ENCODE measurements at regions not wholly inside any gene's neighbourhood (a gene's known extent, or its start where the extent isn't known, plus 50 kb on each side); places are given as distances from the start of the nearest gene placed in this dataset.
"Not testable (repeated sequence)": the region's sequence is repeated elsewhere in the genome, so short reads cannot be mapped to it uniquely, and the experiment has no call there.

- no peak for DNase-seq (ENCODE audit: low read depth in 3 of 3)
Observed at GRCh38 chr15:95600884-95601283, 729.6 kb upstream of the NR2F2 start.

DNA sequence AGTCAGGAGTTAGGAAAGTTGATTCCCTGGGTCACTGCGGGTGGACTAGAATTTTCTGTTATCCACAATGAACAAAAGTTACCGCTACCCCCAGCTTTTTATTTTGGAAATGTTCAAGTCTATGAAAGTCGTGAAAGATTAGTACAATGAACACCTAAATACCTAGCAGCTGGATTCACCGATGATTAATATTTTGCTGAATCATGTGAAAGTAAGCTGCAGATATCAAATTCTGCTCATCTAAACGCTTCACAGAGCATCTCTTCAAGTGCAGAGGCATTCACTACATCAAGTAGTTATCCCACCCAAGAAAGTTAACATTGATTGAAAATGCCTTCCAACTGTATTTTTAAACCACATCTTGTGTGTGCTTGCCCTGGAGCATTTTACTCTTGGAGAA lies 729.0 kb upstream of the NR2F2 start:
- no peak for DNase-seq (ENCODE audit: low read depth in 3 of 3)

DNA sequence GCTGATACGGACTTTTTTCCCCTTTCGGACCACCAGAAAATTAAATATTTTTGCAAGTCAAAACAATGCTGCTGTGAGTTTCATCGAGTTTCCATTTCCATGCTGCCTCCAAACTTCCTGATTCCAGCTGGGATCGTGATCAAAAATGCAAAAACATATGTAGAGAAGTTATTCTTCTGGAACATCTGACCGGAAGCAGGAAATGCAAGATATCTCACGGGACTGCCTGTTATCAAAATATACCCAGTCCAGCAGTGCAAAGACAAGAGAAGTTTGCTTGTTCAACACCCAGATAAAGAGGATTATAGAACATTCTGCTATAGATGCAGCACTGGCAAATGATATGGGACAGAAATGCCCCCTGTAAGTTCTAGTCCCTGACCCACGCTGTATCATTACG lies 726.7 kb upstream of the NR2F2 start:
- DNase-seq (ENCODE audit: low read depth in 3 of 3), result no peak

DNA sequence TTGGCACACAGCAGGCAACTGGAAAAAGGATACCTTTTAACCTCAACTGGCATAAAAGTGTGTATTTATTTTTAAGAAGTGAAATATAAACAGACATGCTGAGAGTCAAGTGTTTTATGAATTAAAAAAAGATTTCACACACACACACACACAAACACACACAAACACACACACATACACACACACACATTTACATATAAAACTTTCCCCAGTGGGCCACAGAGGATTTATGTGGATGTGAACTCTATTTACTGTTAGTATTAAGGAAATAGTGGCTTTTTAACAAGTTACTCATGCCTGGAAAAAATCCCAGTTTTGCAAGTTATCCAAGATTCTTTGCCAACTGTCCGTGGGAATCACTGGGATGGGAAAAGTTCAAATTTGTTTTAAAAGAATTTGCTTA lies 725.9 kb upstream of the NR2F2 start:
- DNase-seq (ENCODE audit: low read depth in 3 of 3), result no peak

GRCh38 chr15:95605098-95605497 lies 725.4 kb upstream of the NR2F2 start:
- DNase-seq (ENCODE audit: low read depth in 3 of 3), result no peak

DNA sequence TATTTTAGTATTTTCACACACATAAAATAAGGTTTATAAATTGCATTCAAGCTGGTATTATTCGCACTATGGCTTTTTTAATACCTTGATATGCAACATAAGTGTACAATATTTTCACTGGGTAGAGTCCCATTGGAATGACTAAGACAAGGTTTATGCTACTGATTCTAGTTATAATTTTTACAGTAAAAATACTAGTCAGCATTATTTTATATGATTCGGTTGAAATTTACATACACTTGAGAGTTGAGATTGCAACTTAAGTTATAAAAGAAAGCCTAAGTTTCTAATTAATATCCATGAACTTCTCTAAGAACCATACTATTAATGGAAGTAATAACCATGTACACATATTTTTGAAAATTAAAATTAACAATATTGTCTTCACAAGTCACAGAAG lies 723.9 kb upstream of the NR2F2 start:
- no peak for DNase-seq (ENCODE audit: low read depth in 3 of 3)

DNA sequence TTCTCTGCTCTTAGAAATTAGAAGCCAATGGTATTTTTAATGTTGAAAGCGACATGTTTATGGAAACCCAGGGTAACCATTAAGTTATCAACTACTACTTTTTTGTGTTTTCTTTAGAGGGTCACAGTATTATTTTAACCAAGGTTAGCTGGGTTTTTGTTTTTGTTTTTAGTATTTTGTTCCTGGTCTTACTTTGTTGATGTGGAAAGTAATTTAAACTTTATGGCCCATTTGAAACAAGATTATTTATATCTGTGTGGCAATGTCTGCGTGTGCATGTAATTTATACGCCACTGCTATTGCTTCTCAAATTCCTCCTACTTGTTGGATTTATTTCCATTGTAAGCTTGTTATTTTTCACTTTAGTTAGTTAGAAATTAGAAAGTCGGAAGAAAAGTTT lies 722.1 kb upstream of the NR2F2 start:
- no peak for DNase-seq (ENCODE audit: low read depth in 3 of 3)

GRCh38 chr15:95609096-95609495 lies 721.4 kb upstream of the NR2F2 start:
- DNase-seq (ENCODE audit: low read depth in 3 of 3), result no peak

DNA sequence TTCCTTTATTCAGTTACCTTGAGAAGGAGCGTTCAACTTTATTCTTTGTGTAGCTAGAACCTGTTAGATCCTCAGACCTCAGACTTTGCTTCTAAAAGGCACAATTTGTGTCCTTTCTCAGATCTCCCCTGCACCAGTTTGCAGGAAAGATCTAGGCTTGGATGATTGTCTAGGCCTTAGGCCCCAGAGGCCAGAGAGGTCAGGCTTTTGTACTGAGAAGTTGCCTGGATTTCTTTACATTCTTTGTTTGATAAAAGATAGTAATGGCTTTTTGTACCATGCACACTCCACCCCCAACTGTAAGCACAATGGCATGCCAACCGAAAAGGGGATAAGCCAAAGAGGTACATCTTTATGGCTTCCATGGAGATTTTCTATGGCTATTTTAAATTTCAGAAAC lies 719.6 kb upstream of the NR2F2 start:
- DNase-seq (ENCODE audit: low read depth in 3 of 3), result no peak

GRCh38 chr15:95615436-95615835 lies 715.1 kb upstream of the NR2F2 start:
- DNase-seq (ENCODE audit: low read depth in 3 of 3), result no peak

DNA sequence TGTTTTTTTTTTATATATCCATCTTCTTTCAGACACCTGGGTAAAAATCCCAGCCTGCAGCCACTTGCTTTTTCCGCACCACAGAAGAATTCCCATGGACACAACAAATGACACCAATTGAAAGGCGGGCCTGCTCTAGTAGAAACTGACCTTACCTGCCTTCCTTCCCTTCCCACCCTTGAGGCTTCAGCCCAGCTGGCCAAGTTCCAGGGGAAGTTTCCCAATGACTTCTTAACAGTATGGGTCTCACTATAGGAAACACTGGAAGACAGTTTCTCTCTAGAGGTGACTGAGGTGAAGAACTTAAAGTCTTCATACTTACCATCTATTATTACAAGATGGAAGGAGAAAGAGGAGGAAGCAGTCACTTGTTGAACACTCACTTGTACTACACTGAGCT lies 714.2 kb upstream of the NR2F2 start:
- no peak for DNase-seq (ENCODE audit: low read depth in 3 of 3)

DNA sequence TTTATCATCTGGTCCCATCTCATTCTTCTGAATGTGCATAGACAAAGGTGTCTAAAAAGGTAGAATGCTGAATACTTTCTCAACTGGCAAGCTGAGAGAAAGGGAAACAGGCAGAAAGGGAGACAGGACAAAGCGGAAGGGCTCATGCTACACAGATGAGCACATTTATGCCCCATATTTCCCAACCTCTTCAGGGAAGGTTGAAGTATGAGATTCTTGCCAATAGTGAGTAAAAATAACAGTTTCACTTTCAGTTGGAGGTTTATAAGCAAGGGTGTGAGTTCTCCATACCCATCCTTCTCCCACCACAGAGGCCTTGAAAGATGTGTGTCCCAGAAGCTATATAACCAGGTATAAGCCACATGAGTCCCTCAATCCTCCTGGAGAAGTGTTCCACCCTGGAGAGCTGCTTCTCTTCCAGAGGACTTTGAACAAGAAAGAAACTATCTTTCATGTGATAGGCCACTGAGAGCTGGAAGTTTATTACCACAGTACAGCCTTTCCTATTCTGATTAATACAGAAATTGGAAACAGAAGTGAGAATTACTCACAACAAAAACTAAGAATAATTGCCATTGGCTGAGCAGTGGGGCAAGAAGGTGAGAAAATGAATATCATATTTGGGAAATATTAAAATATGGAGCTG lies 709.4 kb upstream of the NR2F2 start:
- no peak for DNase-seq (ENCODE audit: low read depth in 3 of 3)

DNA sequence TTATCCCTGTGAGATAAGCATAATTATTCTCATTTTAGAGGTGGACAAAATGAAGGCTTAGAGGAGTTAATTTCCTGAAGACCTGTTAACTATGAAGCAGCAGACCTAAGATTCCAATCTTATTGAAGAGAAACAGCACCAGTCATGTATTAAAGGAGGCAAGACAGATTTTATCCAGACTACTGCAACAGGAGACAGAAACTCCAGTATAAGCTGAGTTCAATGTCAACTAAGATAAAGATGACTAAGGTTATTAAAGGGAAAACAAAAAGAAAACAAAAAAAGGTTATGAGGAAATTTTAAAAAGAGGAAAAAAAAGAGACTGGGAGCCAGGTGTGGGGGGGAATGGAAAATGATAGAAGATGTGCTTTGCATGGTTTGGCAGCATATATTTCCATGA lies 707.7 kb upstream of the NR2F2 start:
- no peak for DNase-seq (ENCODE audit: low read depth in 3 of 3)

DNA sequence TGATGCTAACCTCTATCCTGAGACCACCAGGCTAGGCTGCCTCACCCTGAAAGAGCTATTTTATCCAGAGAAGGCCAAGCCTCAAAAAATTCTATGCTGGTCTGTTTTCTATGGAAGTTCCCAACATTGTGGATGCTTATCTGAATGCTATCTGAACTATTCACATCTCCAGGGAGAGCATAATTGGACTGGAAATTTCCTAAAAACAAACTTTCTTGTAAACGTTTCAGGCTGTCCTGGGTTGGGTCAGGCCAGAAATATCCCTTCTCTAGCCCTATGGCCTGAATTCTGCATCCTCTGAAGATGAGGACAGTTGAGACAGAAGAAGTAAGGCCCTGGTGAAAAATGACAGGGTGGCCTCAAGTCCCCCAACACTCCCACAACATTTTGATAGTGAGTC lies 706.4 kb upstream of the NR2F2 start:
- no peak for DNase-seq (ENCODE audit: low read depth in 3 of 3)

DNA sequence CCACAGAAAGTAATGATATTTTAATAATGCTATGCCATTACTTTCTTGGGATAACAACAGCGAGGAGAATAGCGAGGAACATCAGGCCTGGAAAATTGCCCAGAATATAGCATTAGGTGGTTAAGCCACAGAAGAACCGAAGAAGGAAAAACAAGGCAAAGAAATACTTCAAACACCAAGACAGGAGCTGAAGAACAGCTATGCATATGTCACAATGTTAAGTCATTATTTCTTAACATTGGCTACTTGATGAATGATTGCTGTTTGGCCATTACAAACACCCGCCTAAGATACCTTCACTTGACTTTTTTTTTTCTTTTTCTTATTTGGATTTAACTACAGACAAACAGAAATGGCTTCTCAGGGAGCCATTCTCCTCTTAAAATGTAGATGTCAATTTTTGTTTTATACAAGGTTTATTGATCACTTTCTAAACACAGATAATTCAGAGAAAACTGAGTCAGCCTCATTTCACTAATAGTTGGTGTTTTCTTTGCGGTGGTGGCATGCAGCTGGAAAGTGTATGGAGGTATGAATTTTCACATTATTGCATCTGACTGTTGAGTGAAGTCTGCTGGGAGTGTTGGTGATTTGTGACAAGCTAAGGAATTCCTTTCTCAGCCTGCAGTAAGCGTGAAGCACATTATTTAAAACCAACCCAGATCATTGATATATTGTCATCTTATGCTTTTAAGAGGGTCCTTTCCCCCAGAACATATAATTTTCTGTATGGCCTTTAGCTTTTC lies 705.7 kb upstream of the NR2F2 start:
- DNase-seq (ENCODE audit: low read depth in 3 of 3), result no peak

DNA sequence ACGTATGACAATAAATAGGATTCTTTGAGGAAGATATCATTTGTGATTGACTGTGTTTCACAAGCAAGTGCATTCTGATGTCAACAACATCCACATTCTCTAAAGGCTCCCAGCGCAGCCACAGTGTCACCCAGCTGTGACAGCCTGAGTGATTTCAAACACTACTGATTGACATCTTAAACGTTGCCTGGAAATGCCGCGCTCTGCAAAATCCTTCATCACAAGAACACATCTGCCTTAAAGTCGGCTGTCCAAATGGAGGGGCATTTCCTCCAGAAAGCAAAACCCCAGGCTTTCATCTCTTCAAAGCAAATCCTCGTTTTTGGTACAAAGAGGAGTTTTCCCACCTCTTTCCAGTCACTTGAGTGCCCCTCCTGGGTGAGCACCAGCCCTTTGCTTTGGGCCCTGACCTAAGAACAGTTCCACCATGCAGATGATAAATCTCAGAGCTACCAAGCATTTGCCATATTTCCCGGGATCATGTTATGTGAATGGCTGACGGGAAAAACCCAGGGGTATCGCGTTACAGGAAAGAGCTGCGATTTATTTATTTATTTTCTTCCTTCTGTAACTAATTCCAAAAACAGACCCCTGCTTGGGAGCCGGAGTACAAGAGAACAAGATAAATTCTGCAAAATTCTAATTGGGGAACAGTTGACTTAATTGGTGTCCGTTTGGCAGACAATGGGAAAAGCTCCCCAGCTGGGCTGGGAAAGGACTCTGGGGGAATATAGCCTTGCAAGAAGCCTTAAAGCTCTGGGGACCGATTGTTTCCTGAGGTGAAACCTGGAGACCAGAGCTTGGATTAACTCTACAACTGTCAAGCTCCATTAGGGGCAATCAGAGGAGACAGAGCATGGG lies 703.8 kb upstream of the NR2F2 start:
- DNase-seq (ENCODE audit: low read depth in 3 of 3), result no peak

DNA sequence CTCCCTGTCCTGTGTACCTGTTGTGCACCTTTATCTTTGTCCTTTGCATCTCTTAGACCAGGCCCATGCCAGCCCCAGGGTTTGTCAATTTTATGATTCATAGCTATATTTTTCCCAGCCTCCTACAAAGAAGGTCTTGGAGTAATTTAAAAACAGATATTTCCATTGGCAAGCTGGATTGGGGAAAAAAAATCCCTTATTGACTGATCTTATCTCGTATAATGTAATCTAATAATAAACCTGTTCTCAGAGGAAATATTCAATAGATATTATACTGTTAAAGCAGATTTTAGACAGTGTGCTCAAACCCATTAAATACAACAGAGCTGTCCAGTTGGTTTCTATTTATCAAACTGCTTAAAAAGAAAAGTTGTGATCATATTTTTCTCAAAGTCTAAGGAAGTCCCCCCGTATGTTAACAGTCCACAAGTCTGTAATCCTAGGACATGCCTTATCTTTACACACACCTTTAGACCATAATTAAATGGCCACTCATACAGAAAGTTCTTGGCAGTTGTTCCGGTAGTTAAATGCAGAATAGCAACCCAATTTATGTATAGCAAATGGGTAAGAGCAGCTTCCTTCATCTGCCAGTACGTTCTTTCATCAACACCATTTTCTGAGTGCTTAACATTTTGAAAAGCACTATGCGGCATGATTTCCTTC lies 700.9 kb upstream of the NR2F2 start:
- DNase-seq (ENCODE audit: low read depth in 3 of 3), result no peak

GRCh38 chr15:95630683-95631082 lies 699.8 kb upstream of the NR2F2 start:
- no peak for DNase-seq (ENCODE audit: low read depth in 3 of 3)

- DNase-seq (ENCODE audit: low read depth in 3 of 3), result no peak
Observed at GRCh38 chr15:95635666-95636065, 694.8 kb upstream of the NR2F2 start.

- no peak for DNase-seq (ENCODE audit: low read depth in 3 of 3)
Observed at GRCh38 chr15:95636107-95636506, 694.4 kb upstream of the NR2F2 start.

DNA sequence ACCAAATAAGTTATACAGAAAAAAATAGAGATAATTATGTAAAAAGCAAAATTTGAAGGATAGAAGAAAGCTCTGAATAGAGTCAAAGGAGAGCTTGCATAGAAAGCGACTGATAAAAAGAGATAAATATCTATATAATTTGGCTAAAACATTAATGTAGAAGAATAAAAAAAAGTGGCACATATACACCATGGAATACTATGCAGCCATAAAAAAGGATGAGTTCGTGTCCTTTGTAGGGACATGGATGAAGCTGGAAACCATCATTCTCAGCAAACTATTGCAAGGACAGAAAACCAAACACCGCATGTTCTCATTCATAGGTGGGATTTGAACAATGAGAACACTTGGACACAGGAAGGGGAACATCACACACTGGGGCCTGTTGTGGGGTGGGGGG lies 693.3 kb upstream of the NR2F2 start:
- DNase-seq (ENCODE audit: low read depth in 3 of 3), result not testable (repeated sequence)

DNA sequence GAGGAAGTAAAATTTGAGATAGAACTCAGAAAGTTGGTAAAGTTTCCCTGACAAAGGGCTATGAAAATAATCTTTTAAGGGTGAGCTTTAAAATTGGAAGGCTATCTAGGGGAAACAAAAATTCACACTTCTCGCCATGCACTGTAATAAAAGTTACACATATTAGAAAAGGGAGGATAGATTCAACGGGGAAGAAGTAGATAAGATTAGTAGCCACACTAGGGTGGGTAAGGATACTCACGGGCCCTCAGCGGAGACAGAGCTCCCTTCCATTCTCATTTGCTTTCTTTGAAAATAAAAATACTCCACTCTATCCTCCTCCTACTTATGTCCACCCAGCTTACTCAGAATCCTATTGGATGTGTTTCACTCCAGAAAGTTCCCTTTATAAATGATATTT lies 691.3 kb upstream of the NR2F2 start:
- DNase-seq (ENCODE audit: low read depth in 3 of 3), result no peak

Data from stimulated activated CD4-positive, alpha-beta T cell treated with anti-CD3 and anti-CD28 coated beads, TNF-alpha, amount 100 ng/mL, for 48 hours (primary cell).